ENCODE measurements at regions not wholly inside any gene's neighbourhood (a gene's known extent, or its start where the extent isn't known, plus 50 kb on each side); places are given as distances from the start of the nearest gene placed in this dataset.

- no peak for DNase-seq (ENCODE audit: low spot score)
Observed at GRCh38 chr14:80446356-80446755, 235.1 kb upstream of the DIO2 start.

- DNase-seq (ENCODE audit: low spot score) = no peak
Observed at GRCh38 chr14:80445605-80446004, 234.3 kb upstream of the DIO2 start.

GRCh38 chr14:80434574-80435321, 223.4 kb upstream of the DIO2 start:
- DNase-seq (ENCODE audit: low spot score) = no peak

- DNase-seq (ENCODE audit: low spot score) = no peak
Observed at GRCh38 chr14:80433811-80434210, 222.5 kb upstream of the DIO2 start.

- no peak for DNase-seq (ENCODE audit: low spot score)
Observed at GRCh38 chr14:80428671-80429070, 217.4 kb upstream of the DIO2 start.

- DNase-seq (ENCODE audit: low spot score) = no peak
Observed at GRCh38 chr14:80428171-80428570, 216.9 kb upstream of the DIO2 start.

GRCh38 chr14:80427101-80427500, 215.8 kb upstream of the DIO2 start:
- no peak for DNase-seq (ENCODE audit: low spot score)

- no peak for DNase-seq (ENCODE audit: low spot score)
Observed at GRCh38 chr14:80426683-80427082, 215.4 kb upstream of the DIO2 start.

- DNase-seq (ENCODE audit: low spot score) = no peak
Observed at GRCh38 chr14:80425686-80426085, 214.4 kb upstream of the DIO2 start.

- peak; percentile 67 for DNase-seq (ENCODE audit: low spot score)
Observed at GRCh38 chr14:80419769-80420168, 208.5 kb upstream of the DIO2 start.

GRCh38 chr14:80419345-80419744, 208.0 kb upstream of the DIO2 start:
- DNase-seq (ENCODE audit: low spot score) = peak; percentile 65

- DNase-seq (ENCODE audit: low spot score) = no peak
Observed at GRCh38 chr14:80415636-80416035, 204.3 kb upstream of the DIO2 start.

- no peak for DNase-seq (ENCODE audit: low spot score)
Observed at GRCh38 chr14:80414080-80414479, 202.8 kb upstream of the DIO2 start.

GRCh38 chr14:80404413-80404812, 193.1 kb upstream of the DIO2 start:
- no peak for DNase-seq (ENCODE audit: low spot score)

- no peak for DNase-seq (ENCODE audit: low spot score)
Observed at GRCh38 chr14:80403036-80403435, 191.7 kb upstream of the DIO2 start.

- DNase-seq (ENCODE audit: low spot score) = no peak
Observed at GRCh38 chr14:80395031-80395430, 183.7 kb upstream of the DIO2 start.

- DNase-seq (ENCODE audit: low spot score) = no peak
Observed at GRCh38 chr14:80393766-80394165, 182.5 kb upstream of the DIO2 start.

GRCh38 chr14:80390906-80391305, 179.6 kb upstream of the DIO2 start:
- no peak for DNase-seq (ENCODE audit: low spot score)

- DNase-seq (ENCODE audit: low spot score) = no peak
Observed at GRCh38 chr14:80388980-80389711, 177.8 kb upstream of the DIO2 start.

GRCh38 chr14:80387563-80387981, 176.3 kb upstream of the DIO2 start:
- DNase-seq (ENCODE audit: low spot score) = peak; percentile 68

GRCh38 chr14:80385336-80385735, 174.0 kb upstream of the DIO2 start:
- DNase-seq (ENCODE audit: low spot score) = no peak

- no peak for DNase-seq (ENCODE audit: low spot score)
Observed at GRCh38 chr14:80383223-80383622, 171.9 kb upstream of the DIO2 start.

GRCh38 chr14:80381807-80382363, 170.6 kb upstream of the DIO2 start:
- no peak for DNase-seq (ENCODE audit: low spot score)

Measured in cerebellar cortex (tissue), 1 donor.